Common myeloid progenitor, CD34-positive (primary cell): ENCODE measurements at regions not wholly inside any gene's neighbourhood (a gene's known extent, or its start where the extent isn't known, plus 50 kb on each side); places are given as distances from the start of the nearest gene placed in this dataset.

ENCODE experiments used
- CTCF ChIA-PET: fragments of 350-600 bp; sonication (Branson Sonifier 250); formaldehyde crosslinking; loops from one replicate; lab custom pipeline; 2021; ENCODE audit warnings: antibody characterized with exemption; lab: Charles Lee
- POLR2A ChIA-PET: fragments of 350-600 bp; sonication (Branson Sonifier 250); formaldehyde crosslinking; loops from one replicate; lab custom pipeline; 2021; ENCODE audit warnings: antibody characterized with exemption; lab: Charles Lee
- DNase-seq, 3 donors: peaks; one replicate each; pipeline versions ENCODE4 v3.0.0 to v3.0.0-alpha.2; 2013
- H3K27ac ChIP-seq, 2 experiments: 1 replicate in 1 of 2; 2 replicates in 1 of 2; pipeline ENCODE4 v1.7.0; 2013; ENCODE audit warnings: inconsistent platforms in 2 of 2, low read length in 2 of 2, mild to moderate bottlenecking in 2 of 2, low read depth in 1 of 2, moderate library complexity in 1 of 2; ENCODE audit not compliant: severe bottlenecking in 2 of 2, insufficient read depth in 1 of 2, poor library complexity in 1 of 2
- H3K27me3 ChIP-seq, 5 experiments: replicated peaks in 2 of 5; 1 replicate in 3 of 5; 2 replicates in 2 of 5; pipeline versions ENCODE4 v1.6.1 to v1.7.0; 2013; ENCODE audit warnings: low read length in 4 of 5, mild to moderate bottlenecking in 2 of 5, moderate library complexity in 2 of 5, inconsistent platforms in 1 of 5; ENCODE audit not compliant: insufficient read depth in 5 of 5, control insufficient read depth in 4 of 5
- H3K36me3 ChIP-seq, 4 experiments: 1 replicate in 2 of 4; 2 replicates in 2 of 4; pipeline versions ENCODE4 v1.6.1 to v1.7.0; 2013; ENCODE audit warnings: low read length in 3 of 4, control low read depth in 1 of 4, mild to moderate bottlenecking in 1 of 4; ENCODE audit not compliant: control insufficient read depth in 4 of 4, insufficient read depth in 4 of 4
- H3K4me1 ChIP-seq, 4 experiments: 1 replicate in 3 of 4; 2 replicates in 1 of 4; pipeline versions ENCODE4 v1.6.1 to v1.7.1; 2013; ENCODE audit warnings: low read length in 3 of 4, mild to moderate bottlenecking in 3 of 4, control low read depth in 1 of 4, inconsistent platforms in 1 of 4, moderate library complexity in 1 of 4; ENCODE audit not compliant: control insufficient read depth in 4 of 4, insufficient read depth in 4 of 4; ENCODE audit errors: control extremely low read depth in 1 of 4
- H3K4me3 ChIP-seq, 7 experiments: 1 replicate in 4 of 7; 2 replicates in 3 of 7; pipeline versions ENCODE4 v1.5.1 to v1.7.0; 2013; ENCODE audit warnings: mild to moderate bottlenecking in 7 of 7, low read length in 6 of 7, moderate library complexity in 6 of 7, inconsistent platforms in 2 of 7, low read depth in 2 of 7, control low read depth in 1 of 7; ENCODE audit not compliant: insufficient read depth in 4 of 7, control insufficient read depth in 1 of 7; ENCODE audit errors: extremely low read depth in 1 of 7
- H3K9me3 ChIP-seq, 5 experiments: 1 replicate in 4 of 5; 2 replicates in 1 of 5; pipeline versions ENCODE4 v1.6.1 to v1.7.1; 2013; ENCODE audit warnings: low read length in 4 of 5, mild to moderate bottlenecking in 2 of 5, inconsistent platforms in 1 of 5, low read depth in 1 of 5, moderate library complexity in 1 of 5; ENCODE audit not compliant: control insufficient read depth in 4 of 5, insufficient read depth in 2 of 5; ENCODE audit errors: control extremely low read depth in 1 of 5
- WGBS: methylation state at CpG from one replicate; pipeline ENCODE4 v1.1.5; 2013; ENCODE audit not compliant: insufficient coverage; 5-methylcytosine and 5-hydroxymethylcytosine counted together

GRCh38 chr11:134652586-134653255, 240.7 kb upstream of the B3GAT1 start:
- Histone ChIP-seq H3K36me3 (no peaks in the 10 kb centered on the region), H3K9me3 (peaks cover 0 to 3% (median 0%) of the 10 kb centered on the region in 5 experiments), H3K27me3 (peaks cover 0 to 9% (median 4%) of the 10 kb centered on the region in 5 experiments), H3K27ac (no peak overlapping the region), H3K4me1 (no peaks in the 10 kb centered on the region), H3K4me3 (no peak overlapping the region)
- 83% methylated on average over 5 of the region's 8 CpGs for WGBS
- no peak for DNase-seq
- CTCF ChIA-PET: no interaction called here
- POLR2A ChIA-PET: no interaction called here

- Histone ChIP-seq H3K27me3 (peaks cover 3 to 42% (median 6%) of the 10 kb centered on the region in 5 experiments), H3K4me1 (no peaks in the 10 kb centered on the region), H3K36me3 (no peaks in the 10 kb centered on the region), H3K9me3 (peaks cover 0 to 3% (median 0%) of the 10 kb centered on the region in 5 experiments), H3K4me3 (no peak overlapping the region), H3K27ac (no peak overlapping the region)
- CTCF ChIA-PET: no interaction called here
- 63% methylated on average over 3 of the region's 5 CpGs for WGBS
- POLR2A ChIA-PET: no interaction called here
- DNase-seq: no peak
Measured at GRCh38 chr11:134647066-134647743, 235.2 kb upstream of the B3GAT1 start.

GRCh38 chr11:134646561-134646960, 234.5 kb upstream of the B3GAT1 start:
- no peak overlapping the region for H3K4me3 ChIP-seq
- peaks cover 0 to 3% (median 0%) of the 10 kb centered on the region in 5 experiments for H3K9me3 ChIP-seq
- H3K4me1 ChIP-seq: no peaks in the 10 kb centered on the region
- CTCF ChIA-PET: no interaction called here
- peaks cover 3 to 48% (median 8%) of the 10 kb centered on the region in 5 experiments for H3K27me3 ChIP-seq
- no peak for DNase-seq
- H3K36me3 ChIP-seq: no peaks in the 10 kb centered on the region
- POLR2A ChIA-PET: no interaction called here
- no peak overlapping the region for H3K27ac ChIP-seq

GRCh38 chr11:134645576-134645975, 233.5 kb upstream of the B3GAT1 start:
- Histone ChIP-seq H3K36me3 (no peaks in the 10 kb centered on the region), H3K27me3 (peaks cover 3 to 56% (median 13%) of the 10 kb centered on the region in 5 experiments), H3K27ac (no peak overlapping the region), H3K9me3 (no peaks in the 10 kb centered on the region), H3K4me3 (no peak overlapping the region), H3K4me1 (no peaks in the 10 kb centered on the region)
- 96% methylated on average over 5 of the region's 5 CpGs for WGBS
- POLR2A ChIA-PET: no interaction called here
- DNase-seq: no peak
- CTCF ChIA-PET: no interaction called here

- CTCF ChIA-PET: no interaction called here
- Histone ChIP-seq H3K36me3 (no peaks in the 10 kb centered on the region), H3K4me1 (no peaks in the 10 kb centered on the region), H3K27ac (no peak overlapping the region), H3K9me3 (no peaks in the 10 kb centered on the region), H3K27me3 (peaks cover 3 to 58% (median 13%) of the 10 kb centered on the region in 5 experiments), H3K4me3 (no peak overlapping the region)
- WGBS: 83% methylated on average over 14 of the region's 20 CpGs
- no peak for DNase-seq
- POLR2A ChIA-PET: no interaction called here
Measured at GRCh38 chr11:134644476-134645456, 232.7 kb upstream of the B3GAT1 start.

- 57% methylated on average over 12 of the region's 24 CpGs for WGBS
- ChIA-PET CTCF (no interaction called here), POLR2A (no interaction called here)
Measured at GRCh38 chr11:134643115-134644012, 231.3 kb upstream of the B3GAT1 start.

More at GRCh38 chr11:134643115-134644012, 231.3 kb upstream of the B3GAT1 start:
- no peaks in the 10 kb centered on the region for H3K36me3 ChIP-seq
- no peak overlapping the region for H3K4me3 ChIP-seq
- H3K27me3 ChIP-seq: peaks cover 3 to 61% (median 13%) of the 10 kb centered on the region in 5 experiments
- no peaks in the 10 kb centered on the region for H3K4me1 ChIP-seq
- no peak for DNase-seq
- no peak overlapping the region for H3K27ac ChIP-seq
- no peaks in the 10 kb centered on the region for H3K9me3 ChIP-seq
